ENCODE measurements at regions not wholly inside any gene's neighbourhood (a gene's known extent, or its start where the extent isn't known, plus 50 kb on each side); places are given as distances from the start of the nearest gene placed in this dataset.

DNA sequence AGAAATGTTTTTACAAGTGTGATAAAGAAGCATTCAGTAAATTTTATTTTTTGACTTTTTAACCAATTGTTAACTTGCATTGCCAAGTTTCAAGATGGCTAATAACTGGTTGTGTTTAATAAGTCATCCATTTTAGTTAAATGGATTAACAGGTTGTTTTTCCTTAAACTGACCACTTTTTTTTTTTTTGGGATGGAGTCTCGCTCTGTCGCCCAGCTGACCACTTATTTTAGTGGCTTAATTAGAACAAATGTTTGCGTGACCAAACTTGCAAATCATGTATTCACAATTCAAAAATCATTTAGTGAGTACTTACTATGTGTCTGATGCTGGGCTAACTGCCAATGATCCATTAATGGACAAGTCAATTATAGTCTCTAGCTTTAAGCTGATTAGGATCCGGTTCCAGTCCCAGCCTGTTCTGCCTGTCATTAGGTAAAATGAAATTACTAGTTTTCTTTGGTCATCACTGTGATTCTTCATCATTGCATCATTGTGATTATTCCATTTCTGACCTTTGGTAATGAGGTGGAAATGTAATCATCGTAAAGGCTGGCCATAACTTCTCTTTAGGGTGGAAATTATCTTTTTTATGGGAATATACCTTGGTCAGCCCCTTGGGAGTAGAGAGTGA is 729.2 kb upstream of the MARCKS start:
- H3K9me3 ChIP-seq (ENCODE audit: low read depth, low read length), result no peaks in the 10 kb centered on the region
- H3K4me1 ChIP-seq (ENCODE audit: insufficient read depth, low read length), result no peaks in the 10 kb centered on the region
- H3K4me3 ChIP-seq (ENCODE audit: low read length), result no peak overlapping the region
- H3K27me3 ChIP-seq (ENCODE audit: insufficient read depth, low read length), result no peaks in the 10 kb centered on the region

DNA sequence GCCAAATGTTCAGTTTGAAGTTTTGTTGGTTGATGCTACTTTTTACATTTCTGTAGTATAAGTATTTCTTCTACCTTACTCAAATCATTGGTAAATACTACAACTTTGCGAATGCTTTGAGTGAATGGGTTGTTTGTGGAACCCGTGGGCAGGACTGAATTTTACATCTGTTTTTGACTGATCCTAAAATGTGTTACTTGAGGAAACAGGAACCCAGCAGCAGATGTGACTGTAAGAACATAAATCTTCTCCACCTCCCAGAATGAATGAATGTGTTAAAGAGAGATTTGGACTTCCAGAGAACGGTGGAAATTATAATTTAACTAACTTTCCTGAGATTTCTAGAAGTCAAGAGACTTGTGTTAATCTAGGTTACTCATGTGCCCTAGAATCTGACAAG is 728.5 kb upstream of the MARCKS start:
- Histone ChIP-seq H3K4me3 (ENCODE audit: low read length) (no peak overlapping the region), H3K27me3 (ENCODE audit: insufficient read depth, low read length) (no peaks in the 10 kb centered on the region), H3K4me1 (ENCODE audit: insufficient read depth, low read length) (no peaks in the 10 kb centered on the region), H3K9me3 (ENCODE audit: low read depth, low read length) (no peaks in the 10 kb centered on the region)

DNA sequence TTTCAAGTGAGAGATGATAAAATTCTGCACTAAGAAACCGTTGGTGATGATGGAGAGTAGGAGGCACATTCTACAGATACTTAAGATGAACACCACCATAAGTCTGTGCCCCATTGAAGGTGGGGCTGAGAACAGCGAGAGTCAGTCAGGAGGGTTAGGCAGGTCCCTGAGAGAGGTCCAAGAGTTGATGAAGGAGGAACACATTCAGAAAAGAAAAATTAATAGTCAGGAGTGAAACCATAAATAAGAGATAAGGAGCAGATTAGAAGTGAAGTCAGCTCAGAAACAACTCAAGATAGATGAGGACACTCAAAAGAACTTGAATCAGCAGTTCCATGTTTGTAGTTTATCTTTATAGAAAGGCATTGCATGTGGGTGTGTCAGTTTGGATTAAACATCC is 727.2 kb upstream of the MARCKS start:
- H3K4me3 ChIP-seq (ENCODE audit: low read length), result no peak overlapping the region
- no peaks in the 10 kb centered on the region for H3K4me1 ChIP-seq (ENCODE audit: insufficient read depth, low read length)
- no peaks in the 10 kb centered on the region for H3K9me3 ChIP-seq (ENCODE audit: low read depth, low read length)
- H3K27me3 ChIP-seq (ENCODE audit: insufficient read depth, low read length), result no peaks in the 10 kb centered on the region

DNA sequence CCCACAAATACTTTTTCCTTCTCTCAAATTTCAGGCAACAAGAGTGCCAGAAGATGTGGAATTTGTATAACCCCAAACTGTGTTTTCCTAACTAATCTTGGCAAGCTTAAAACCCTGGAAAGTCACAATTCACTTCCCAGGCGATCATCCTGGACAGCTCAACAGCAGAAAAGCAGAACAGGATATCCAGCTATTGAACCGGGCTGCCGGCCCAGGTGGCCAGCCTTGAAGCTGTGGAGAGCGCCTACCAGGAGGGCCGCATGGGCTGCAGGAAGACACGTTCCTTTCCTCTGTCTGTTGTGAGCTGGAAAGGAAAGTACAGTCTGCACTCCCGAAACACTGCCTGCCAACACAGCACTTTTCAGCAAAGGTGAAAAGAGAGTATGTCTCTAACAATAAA is 719.7 kb upstream of the MARCKS start:
- Histone ChIP-seq H3K4me3 (ENCODE audit: low read length) (no peak overlapping the region), H3K27me3 (ENCODE audit: insufficient read depth, low read length) (no peaks in the 10 kb centered on the region), H3K4me1 (ENCODE audit: insufficient read depth, low read length) (no peaks in the 10 kb centered on the region), H3K9me3 (ENCODE audit: low read depth, low read length) (no peaks in the 10 kb centered on the region)

DNA sequence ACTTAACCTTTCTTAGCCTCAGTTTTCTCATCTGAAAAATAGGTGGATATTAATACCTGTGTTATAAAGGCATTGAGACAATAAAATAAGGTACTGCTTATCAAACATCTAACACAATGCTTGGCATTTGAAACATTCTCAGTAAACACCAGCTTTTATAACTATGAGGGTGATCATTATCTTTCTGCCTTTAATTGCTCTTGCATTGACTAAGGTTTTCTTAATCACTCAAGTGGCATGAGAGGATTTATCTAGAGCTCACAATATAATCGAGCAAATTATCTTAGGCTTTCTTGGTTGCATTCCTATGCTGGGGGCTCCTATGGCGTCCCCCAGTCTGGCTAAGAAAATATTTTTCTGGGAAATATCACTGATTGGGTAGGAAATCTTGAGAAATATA is 716.4 kb upstream of the MARCKS start:
- Histone ChIP-seq H3K4me1 (ENCODE audit: insufficient read depth, low read length) (no peaks in the 10 kb centered on the region), H3K27me3 (ENCODE audit: insufficient read depth, low read length) (no peaks in the 10 kb centered on the region), H3K9me3 (ENCODE audit: low read depth, low read length) (no peaks in the 10 kb centered on the region), H3K4me3 (ENCODE audit: low read length) (no peak overlapping the region)

DNA sequence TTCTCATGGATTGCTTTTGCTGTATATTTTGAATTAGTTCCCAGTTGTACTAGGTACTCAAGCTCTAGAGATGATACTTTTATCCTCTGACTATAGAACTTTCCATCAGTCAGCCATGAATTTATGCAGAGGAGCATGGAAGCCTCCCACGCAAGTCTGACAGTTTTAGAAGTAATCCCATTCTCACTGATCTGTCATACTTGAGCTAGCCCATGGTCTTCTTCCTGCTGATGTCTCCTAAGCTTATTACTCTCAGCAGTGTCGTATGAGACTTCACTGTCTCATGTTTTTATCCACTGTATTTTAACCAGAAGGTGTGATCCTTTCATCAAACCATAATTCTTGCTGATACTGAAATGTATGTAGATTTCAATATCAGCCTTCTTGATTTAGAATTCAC is 715.2 kb upstream of the MARCKS start:
- Histone ChIP-seq H3K27me3 (ENCODE audit: insufficient read depth, low read length) (no peaks in the 10 kb centered on the region), H3K9me3 (ENCODE audit: low read depth, low read length) (no peaks in the 10 kb centered on the region), H3K4me3 (ENCODE audit: low read length) (no peak overlapping the region), H3K4me1 (ENCODE audit: insufficient read depth, low read length) (no peaks in the 10 kb centered on the region)

DNA sequence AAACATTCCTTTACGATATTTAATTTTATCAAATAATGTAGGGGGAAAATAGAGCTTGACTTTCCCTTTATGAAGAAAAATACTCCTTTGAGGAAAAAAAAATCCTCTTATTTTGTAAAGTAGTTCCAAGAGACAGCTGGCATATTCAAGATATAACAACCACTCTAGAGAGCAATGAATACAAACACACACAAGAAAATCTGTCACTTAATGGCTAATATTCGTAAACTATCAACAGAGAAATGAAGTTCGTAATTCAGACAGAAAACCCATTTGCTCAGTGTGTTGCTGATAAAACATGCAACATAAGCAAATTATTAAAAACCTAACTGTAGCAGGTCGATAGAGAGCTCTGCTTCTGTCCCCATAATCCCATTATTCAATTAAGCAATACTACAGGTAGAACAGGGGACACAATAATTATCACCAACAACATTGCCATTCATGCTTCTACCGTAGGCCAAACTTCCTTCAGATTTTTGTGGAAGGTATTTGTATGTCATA is 714.4 kb upstream of the MARCKS start:
- Histone ChIP-seq H3K9me3 (ENCODE audit: low read depth, low read length) (no peaks in the 10 kb centered on the region), H3K4me3 (ENCODE audit: low read length) (no peak overlapping the region), H3K27me3 (ENCODE audit: insufficient read depth, low read length) (no peaks in the 10 kb centered on the region), H3K4me1 (ENCODE audit: insufficient read depth, low read length) (no peaks in the 10 kb centered on the region)

DNA sequence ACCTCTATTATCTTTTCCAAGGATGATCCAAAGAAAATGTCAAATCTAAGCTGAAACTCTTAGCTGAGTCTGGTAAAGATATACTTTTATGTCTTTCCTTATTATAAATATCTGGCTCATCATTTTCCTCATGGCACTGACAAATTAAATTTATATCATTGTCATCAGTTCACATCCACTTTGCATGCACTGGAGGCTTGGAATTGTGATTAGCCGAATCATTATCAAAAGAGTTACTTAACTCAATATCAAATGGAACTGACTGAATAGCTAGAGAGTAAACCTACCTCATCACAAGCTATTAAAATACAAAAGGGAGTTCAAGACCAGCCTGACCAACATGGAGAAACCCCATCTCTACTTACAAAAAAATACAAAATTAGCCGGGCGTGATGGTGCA is 713.9 kb upstream of the MARCKS start:
- Histone ChIP-seq H3K4me3 (ENCODE audit: low read length) (no peak overlapping the region), H3K27me3 (ENCODE audit: insufficient read depth, low read length) (no peaks in the 10 kb centered on the region), H3K9me3 (ENCODE audit: low read depth, low read length) (no peaks in the 10 kb centered on the region), H3K4me1 (ENCODE audit: insufficient read depth, low read length) (no peaks in the 10 kb centered on the region)

DNA sequence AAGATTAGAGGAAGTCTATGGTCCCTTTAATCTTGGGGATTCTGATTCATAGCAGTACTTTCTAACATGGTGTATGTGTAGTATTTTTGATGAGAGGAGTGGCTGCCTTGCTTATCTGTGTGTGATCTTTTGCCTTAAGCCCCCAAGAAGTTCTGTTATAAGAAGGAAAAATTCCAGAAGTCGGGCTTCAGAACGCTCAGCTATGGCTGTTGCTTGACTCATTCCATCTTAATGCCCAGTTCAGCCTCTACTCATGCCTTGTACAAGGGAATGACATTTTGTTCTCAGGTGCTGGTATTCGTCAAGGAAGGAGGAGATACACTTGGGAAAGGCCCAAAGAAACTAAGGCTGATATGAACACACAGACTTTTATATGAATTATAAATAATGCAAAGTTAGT is 713.0 kb upstream of the MARCKS start:
- H3K4me1 ChIP-seq (ENCODE audit: insufficient read depth, low read length), result no peaks in the 10 kb centered on the region
- H3K27me3 ChIP-seq (ENCODE audit: insufficient read depth, low read length), result no peaks in the 10 kb centered on the region

DNA sequence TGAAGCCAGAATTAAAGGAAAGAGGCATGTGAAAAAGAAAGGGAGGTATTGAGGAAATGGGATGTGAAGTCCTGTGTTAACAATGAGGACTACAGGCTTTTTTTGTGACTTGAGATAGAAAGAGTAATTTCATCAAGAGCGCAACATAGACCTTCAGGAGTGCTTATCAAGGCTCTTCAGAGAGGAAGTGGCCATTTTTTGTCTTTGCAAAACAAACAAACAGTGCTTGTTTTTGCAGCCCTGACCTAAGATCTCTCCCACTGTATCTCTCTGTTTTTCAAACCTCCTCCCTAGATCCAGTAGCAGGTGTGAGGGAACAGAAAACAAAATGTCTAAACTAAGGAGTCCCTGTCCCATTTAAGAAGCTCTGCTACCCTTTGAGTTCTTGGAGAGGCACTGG is 710.3 kb upstream of the MARCKS start:
- no peaks in the 10 kb centered on the region for H3K27me3 ChIP-seq (ENCODE audit: insufficient read depth, low read length)
- H3K4me1 ChIP-seq (ENCODE audit: insufficient read depth, low read length), result no peaks in the 10 kb centered on the region
- no peak overlapping the region for H3K4me3 ChIP-seq (ENCODE audit: low read length)

More for the DNA sequence above, 713.0 kb upstream of the MARCKS start:
- H3K4me3 ChIP-seq (ENCODE audit: low read length), result no peak overlapping the region
- H3K9me3 ChIP-seq (ENCODE audit: low read depth, low read length), result no peaks in the 10 kb centered on the region

DNA sequence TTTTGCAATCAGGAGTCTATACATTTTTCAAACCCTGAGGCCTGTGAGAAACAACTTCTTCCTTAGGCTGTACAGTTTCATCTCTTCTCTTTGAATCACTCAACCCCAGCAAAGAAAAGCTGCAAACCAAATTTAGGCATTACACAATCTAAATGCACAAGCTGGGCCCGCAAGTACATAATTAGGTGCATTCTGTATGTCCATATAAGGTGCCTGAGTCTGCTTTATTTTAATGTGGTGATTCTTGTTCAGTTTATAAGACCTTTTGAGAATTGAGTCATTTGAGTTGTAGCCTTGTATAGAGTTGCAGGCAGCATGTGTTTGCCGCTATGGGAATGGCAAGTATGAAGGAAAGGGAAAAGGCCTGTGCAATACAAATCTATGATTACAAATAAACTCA is 709.6 kb upstream of the MARCKS start:
- no peaks in the 10 kb centered on the region for H3K9me3 ChIP-seq (ENCODE audit: low read depth, low read length)
- no peaks in the 10 kb centered on the region for H3K4me1 ChIP-seq (ENCODE audit: insufficient read depth, low read length)
- H3K4me3 ChIP-seq (ENCODE audit: low read length), result no peak overlapping the region
- no peaks in the 10 kb centered on the region for H3K27me3 ChIP-seq (ENCODE audit: insufficient read depth, low read length)

More for the DNA sequence above, 710.3 kb upstream of the MARCKS start:
- H3K9me3 ChIP-seq (ENCODE audit: low read depth, low read length), result no peaks in the 10 kb centered on the region

DNA sequence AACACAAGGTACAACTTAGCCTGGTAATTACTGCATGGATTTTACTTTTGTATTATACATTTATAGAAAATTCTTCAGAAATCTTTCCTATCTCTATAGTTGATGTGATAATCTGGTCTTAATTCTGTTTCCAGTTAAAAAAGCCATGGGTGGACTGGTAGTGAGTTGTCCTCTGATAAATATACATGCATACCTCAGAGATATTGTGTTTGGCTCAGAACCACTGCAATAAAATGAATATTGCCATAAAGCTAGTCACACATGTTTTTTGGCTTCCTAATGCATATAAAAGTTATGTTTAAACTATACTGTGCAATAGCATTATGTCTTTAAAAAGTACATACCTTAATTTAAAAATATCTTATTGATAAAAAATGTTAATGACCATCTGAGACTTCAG is 708.6 kb upstream of the MARCKS start:
- no peak overlapping the region for H3K4me3 ChIP-seq (ENCODE audit: low read length)

DNA sequence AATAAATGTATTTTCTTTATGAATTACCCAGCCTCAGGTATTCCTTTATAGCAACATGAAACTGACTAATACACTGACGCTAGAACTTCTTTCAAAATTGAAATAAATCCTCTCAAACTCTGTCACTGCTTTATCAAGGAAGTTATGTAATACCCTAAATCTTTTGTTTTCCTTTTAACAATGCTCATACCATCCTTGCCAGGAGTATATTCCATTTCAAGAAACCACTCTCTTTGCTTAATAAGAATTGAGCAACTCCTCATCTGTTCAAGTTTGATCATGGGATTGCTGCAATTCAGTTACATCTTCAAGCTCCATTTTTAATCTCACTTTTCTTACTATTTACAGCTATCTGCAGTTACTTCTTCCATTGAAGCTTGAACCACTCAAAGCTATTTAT is 707.6 kb upstream of the MARCKS start:
- Histone ChIP-seq H3K4me1 (ENCODE audit: insufficient read depth, low read length) (no peaks in the 10 kb centered on the region), H3K9me3 (ENCODE audit: low read depth, low read length) (no peaks in the 10 kb centered on the region), H3K27me3 (ENCODE audit: insufficient read depth, low read length) (no peaks in the 10 kb centered on the region), H3K4me3 (ENCODE audit: low read length) (no peak overlapping the region)

More for the DNA sequence above, 708.6 kb upstream of the MARCKS start:
- H3K27me3 ChIP-seq (ENCODE audit: insufficient read depth, low read length), result no peaks in the 10 kb centered on the region
- no peaks in the 10 kb centered on the region for H3K4me1 ChIP-seq (ENCODE audit: insufficient read depth, low read length)
- no peaks in the 10 kb centered on the region for H3K9me3 ChIP-seq (ENCODE audit: low read depth, low read length)

DNA sequence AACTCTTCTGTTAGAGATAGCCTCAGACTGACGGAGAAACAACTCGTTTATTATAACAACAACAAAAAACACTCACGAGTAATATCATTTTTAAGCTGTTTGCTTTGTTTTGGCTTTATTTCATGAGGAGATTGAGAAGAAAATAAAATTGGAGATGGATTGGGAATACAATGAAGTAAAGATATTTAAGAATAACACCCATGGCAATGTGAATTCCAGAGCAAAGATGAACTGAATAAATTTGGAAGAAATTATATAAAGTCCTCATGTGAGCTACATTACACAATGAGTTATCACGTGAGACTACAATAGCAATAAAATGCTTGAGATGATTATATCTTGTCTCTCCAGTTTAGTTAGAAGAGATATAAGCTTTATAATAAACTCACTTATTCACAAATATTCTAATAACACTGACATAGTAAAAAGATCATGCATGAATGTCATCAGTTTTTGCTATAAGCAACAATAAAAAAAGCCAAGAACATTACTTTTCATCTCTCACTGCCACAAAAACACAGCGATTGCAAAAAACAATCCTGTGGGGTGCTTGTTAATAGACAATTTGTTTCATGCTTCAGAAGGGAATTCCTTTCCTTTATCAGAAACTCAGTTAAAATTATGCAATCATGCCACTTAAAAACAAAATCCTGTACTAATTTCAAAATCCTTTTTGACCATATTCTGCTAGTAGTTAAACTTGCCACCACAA is 696.7 kb upstream of the MARCKS start:
- Histone ChIP-seq H3K4me1 (ENCODE audit: insufficient read depth, low read length) (no peaks in the 10 kb centered on the region), H3K27me3 (ENCODE audit: insufficient read depth, low read length) (no peaks in the 10 kb centered on the region), H3K4me3 (ENCODE audit: low read length) (no peak overlapping the region), H3K9me3 (ENCODE audit: low read depth, low read length) (no peaks in the 10 kb centered on the region)

DNA sequence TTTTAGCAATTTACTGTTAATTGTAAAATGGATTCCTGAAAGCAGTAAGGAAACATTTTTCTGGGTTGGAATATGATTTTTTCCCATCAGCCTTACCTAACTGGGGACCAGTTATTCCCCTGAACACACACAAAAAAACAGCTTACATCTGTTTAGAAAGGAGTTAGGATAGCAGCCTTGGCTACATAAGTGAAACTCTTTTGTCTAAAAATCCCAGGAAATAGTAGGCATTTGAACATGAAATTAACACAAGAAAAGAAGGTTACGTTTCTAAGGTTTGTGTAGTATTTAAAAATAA is 696.2 kb upstream of the MARCKS start:
- no peaks in the 10 kb centered on the region for H3K9me3 ChIP-seq (ENCODE audit: low read depth, low read length)
- H3K27me3 ChIP-seq (ENCODE audit: insufficient read depth, low read length), result no peaks in the 10 kb centered on the region
- H3K4me3 ChIP-seq (ENCODE audit: low read length), result no peak overlapping the region
- no peaks in the 10 kb centered on the region for H3K4me1 ChIP-seq (ENCODE audit: insufficient read depth, low read length)

DNA sequence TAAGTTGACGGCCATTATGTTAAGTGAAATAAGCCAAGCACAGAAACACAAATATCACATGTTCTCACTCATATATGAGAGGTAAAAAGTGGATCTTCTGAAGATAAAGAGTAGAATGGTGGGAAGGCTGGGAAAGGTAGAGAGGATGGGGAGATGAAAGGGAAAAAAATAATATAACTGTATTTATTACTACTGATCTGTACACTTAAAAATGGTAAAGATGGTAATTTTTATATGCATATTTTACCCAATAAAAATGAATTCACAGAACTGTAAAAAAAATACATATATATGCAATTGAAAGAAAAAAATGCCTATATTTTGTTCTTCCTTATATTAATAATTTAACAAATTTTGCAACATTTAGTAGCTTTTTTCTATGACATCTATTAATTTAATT is 694.4 kb upstream of the MARCKS start:
- Histone ChIP-seq H3K9me3 (ENCODE audit: low read depth, low read length) (no peaks in the 10 kb centered on the region), H3K4me1 (ENCODE audit: insufficient read depth, low read length) (no peaks in the 10 kb centered on the region), H3K4me3 (ENCODE audit: low read length) (no peak overlapping the region), H3K27me3 (ENCODE audit: insufficient read depth, low read length) (no peaks in the 10 kb centered on the region)
